ENCODE measurements at regions not wholly inside any gene's neighbourhood (a gene's known extent, or its start where the extent isn't known, plus 50 kb on each side); places are given as distances from the start of the nearest gene placed in this dataset.

- TF ChIP-seq CTCF (IDR thresholded peaks at IDR 0.05) (no peak), POLR2A (IDR thresholded peaks at IDR 0.05) (no peak)
These were observed 563.9 kb downstream of the TMEM114 start for GRCh38 chr16:8026450-8026849.
